H1 (cell line): ENCODE measurements at regions not wholly inside any gene's neighbourhood (a gene's known extent, or its start where the extent isn't known, plus 50 kb on each side); places are given as distances from the start of the nearest gene placed in this dataset.

Source experiments
- CTCF ChIA-PET: fragments of 300-600 bp; sonication (Branson Sonifier 250); formaldehyde crosslinking; loops from one replicate; lab custom pipeline; 2021; ENCODE audit not compliant: partially characterized antibody; lab: Charles Lee
- POLR2A ChIA-PET: fragments of 300-600 bp; sonication (Branson Sonifier 250); formaldehyde crosslinking; loops from one replicate; lab custom pipeline; 2021; ENCODE audit warnings: inconsistent platforms; ENCODE audit not compliant: partially characterized antibody; lab: Charles Lee
- DNase-seq, 2 experiments: peaks; one replicate each; pipeline versions ENCODE4 v3.0.0 to v3.0.0-alpha.2; 2010 to 2022; ENCODE audit warnings: low spot score in 2 of 2, low read depth in 1 of 2, mixed read lengths in 1 of 2
- FAIRE-seq: peaks from 2 replicates; lab custom pipeline; 2011; peaks lifted over from hg19 to GRCh38; lab: Jason Lieb, UNC
- H2AFZ ChIP-seq: 2 replicates; pipeline ENCODE4 v1.8.1; 2012; ENCODE audit warnings: low read length, inconsistent platforms
- H2AK5ac ChIP-seq: 2 replicates; pipeline ENCODE4 v1.6.1; 2013; ENCODE audit warnings: low read depth, low read length
- H2BK120ac ChIP-seq: replicated peaks from 2 replicates; pipeline ENCODE3; 2013; ENCODE audit warnings: low read depth, low read length, inconsistent platforms
- H2BK12ac ChIP-seq: 2 replicates; pipeline ENCODE4 v1.6.1; 2013; ENCODE audit warnings: low read depth, low read length
- H2BK15ac ChIP-seq: 2 replicates; pipeline ENCODE4 v1.6.1; 2013; ENCODE audit warnings: low read length
- H2BK20ac ChIP-seq: 2 replicates; pipeline ENCODE4 v1.6.1; 2013; ENCODE audit warnings: low read length
- H2BK5ac ChIP-seq: 2 replicates; pipeline ENCODE4 v1.6.1; 2013; ENCODE audit warnings: low read depth, low read length
- H3K14ac ChIP-seq: 2 replicates; pipeline ENCODE4 v1.6.1; 2013; ENCODE audit warnings: inconsistent platforms; ENCODE audit not compliant: insufficient read length
- H3K18ac ChIP-seq: 2 replicates; pipeline ENCODE4 v1.6.1; 2013; ENCODE audit warnings: low read length; ENCODE audit errors: extremely low read depth
- H3K23ac ChIP-seq: 2 replicates; pipeline ENCODE4 v1.6.1; 2013; ENCODE audit warnings: inconsistent platforms; ENCODE audit not compliant: insufficient read length
- H3K23me2 ChIP-seq: 2 replicates; pipeline ENCODE4 v1.6.1; 2013; ENCODE audit warnings: low read depth, low read length
- H3K27ac ChIP-seq: 2 replicates; pipeline ENCODE4 v1.6.1; 2011; ENCODE audit warnings: low read depth, low read length, inconsistent platforms
- H3K27me3 ChIP-seq, 4 experiments: replicated peaks in 1 of 4; 1 replicate in 1 of 4; 2 replicates in 3 of 4; pipeline versions ENCODE4 v1.6.1 to v1.8.1; 2011 to 2013; ENCODE audit warnings: low read length in 3 of 4, mild to moderate bottlenecking in 3 of 4, inconsistent platforms in 2 of 4, mixed read lengths in 2 of 4, moderate library complexity in 1 of 4; ENCODE audit not compliant: control insufficient read depth in 3 of 4, insufficient read depth in 3 of 4; ENCODE audit errors: extremely low read depth in 1 of 4
- H3K36me3 ChIP-seq, 4 experiments: 2 replicates each; pipeline versions ENCODE4 v1.6.1 to v1.8.1; 2011 to 2013; ENCODE audit warnings: mild to moderate bottlenecking in 4 of 4, low read length in 3 of 4, moderate library complexity in 2 of 4, control low read depth in 1 of 4, inconsistent platforms in 1 of 4; ENCODE audit not compliant: insufficient read depth in 4 of 4, control insufficient read depth in 2 of 4
- H3K4ac ChIP-seq: replicated peaks from 2 replicates; pipeline ENCODE3; 2013; ENCODE audit warnings: low read length, low read depth, mixed read lengths, inconsistent platforms; ENCODE audit not compliant: insufficient read length
- H3K4me1 ChIP-seq, 4 experiments: replicated peaks in 1 of 4; 1 replicate in 1 of 4; 2 replicates in 3 of 4; pipeline versions ENCODE4 v1.6.1 to v1.8.1; 2011 to 2013; ENCODE audit warnings: low read length in 3 of 4, inconsistent platforms in 2 of 4, mixed read lengths in 1 of 4; ENCODE audit not compliant: insufficient read depth in 4 of 4, control insufficient read depth in 3 of 4
- H3K4me2 ChIP-seq, 2 experiments: 2 replicates each; pipeline versions ENCODE4 v1.6.1 to v1.8.1; 2011 to 2013; ENCODE audit warnings: low read depth in 2 of 2, low read length in 2 of 2, control low read depth in 1 of 2, inconsistent platforms in 1 of 2, mild to moderate bottlenecking in 1 of 2; ENCODE audit not compliant: insufficient read depth in 1 of 2
- H3K4me3 ChIP-seq, 4 experiments: fragments of 200-600, 300-600 bp in 1 of 4; sonication (generic), shearing (Covaris generic), sonication (Bioruptor Twin) in 1 of 4; 2 replicates each; pipeline versions ENCODE4 v1.5.1 to v1.8.1; 2011 to 2016; ENCODE audit warnings: low read length in 4 of 4, low read depth in 3 of 4, control low read depth in 2 of 4, inconsistent platforms in 2 of 4, mild to moderate bottlenecking in 2 of 4, mixed read lengths in 1 of 4, moderate library complexity in 1 of 4; ENCODE audit not compliant: insufficient read depth in 2 of 4; ENCODE audit errors: extremely low read depth in 1 of 4
- H3K56ac ChIP-seq: replicated peaks from 2 replicates; pipeline ENCODE3; 2013; ENCODE audit warnings: low read depth, mild to moderate bottlenecking, mixed read lengths, low read length, inconsistent platforms; ENCODE audit not compliant: insufficient read length
- H3K79me1 ChIP-seq: 2 replicates; pipeline ENCODE4 v1.6.1; 2013; ENCODE audit warnings: low read depth, low read length, control low read depth
- H3K79me2 ChIP-seq, 2 experiments: 2 replicates each; pipeline versions ENCODE4 v1.6.1 to v1.8.1; 2012 to 2013; ENCODE audit warnings: low read length in 2 of 2, mild to moderate bottlenecking in 2 of 2, inconsistent platforms in 1 of 2; ENCODE audit not compliant: insufficient read depth in 2 of 2, control insufficient read depth in 1 of 2
- H3K9ac ChIP-seq, 4 experiments: replicated peaks in 1 of 4; 1 replicate in 1 of 4; 2 replicates in 3 of 4; pipeline versions ENCODE4 v1.6.1 to v1.8.1; 2011 to 2013; ENCODE audit warnings: low read depth in 3 of 4, low read length in 3 of 4, control low read depth in 2 of 4, mild to moderate bottlenecking in 2 of 4, moderate library complexity in 2 of 4, inconsistent platforms in 1 of 4; ENCODE audit errors: extremely low read depth in 1 of 4
- H3K9me3 ChIP-seq, 2 experiments: 2 replicates each; pipeline versions ENCODE4 v1.6.1 to v1.8.1; 2012 to 2013; ENCODE audit warnings: mild to moderate bottlenecking in 2 of 2, moderate library complexity in 2 of 2, control low read depth in 1 of 2, inconsistent platforms in 1 of 2, low read depth in 1 of 2, low read length in 1 of 2, mixed read lengths in 1 of 2; ENCODE audit not compliant: insufficient read depth in 2 of 2
- H4K20me1 ChIP-seq, 2 experiments: replicated peaks in 1 of 2; 2 replicates each; pipeline versions ENCODE3 to v1.8.1; 2011 to 2013; ENCODE audit warnings: inconsistent platforms in 2 of 2, low read length in 2 of 2, mild to moderate bottlenecking in 1 of 2; ENCODE audit not compliant: insufficient read depth in 2 of 2, control insufficient read depth in 1 of 2
- H4K5ac ChIP-seq: 2 replicates; pipeline ENCODE4 v1.6.1; 2013; ENCODE audit warnings: low read length, low read depth, mixed read lengths, inconsistent platforms; ENCODE audit not compliant: insufficient read length
- H4K8ac ChIP-seq: 2 replicates; pipeline ENCODE4 v1.8.0; 2013; ENCODE audit warnings: mild to moderate bottlenecking, moderate library complexity, low read length, inconsistent platforms; ENCODE audit not compliant: insufficient read depth; ENCODE audit errors: extremely low read depth
- H4K91ac ChIP-seq: replicated peaks from 2 replicates; pipeline ENCODE3; 2013; ENCODE audit warnings: low read length, mixed read lengths, inconsistent platforms; ENCODE audit not compliant: insufficient read length
- CEBPB ChIP-seq: IDR thresholded peaks from 2 replicates; pipeline ENCODE4 v1.6.1; 2012; ENCODE audit warnings: low read depth, low read length
- JUN ChIP-seq: IDR thresholded peaks from 2 replicates; pipeline ENCODE4 v1.6.1; 2011; ENCODE audit warnings: low read depth, mild to moderate bottlenecking, improper control_type of control experiment, low read length
- JUND ChIP-seq: IDR thresholded peaks from 2 replicates; pipeline ENCODE4 v1.6.1; 2011; ENCODE audit warnings: mild to moderate bottlenecking, improper control_type of control experiment, low read length
- KDM4A ChIP-seq: IDR thresholded peaks from one replicate; pipeline ENCODE4 v1.7.1; 2012; ENCODE audit warnings: low read depth, mild to moderate bottlenecking, moderate library complexity, low read length, inconsistent platforms; ENCODE audit not compliant: severe bottlenecking
- SP4 ChIP-seq: IDR thresholded peaks from 2 replicates; pipeline ENCODE4 v1.6.1; 2012; ENCODE audit warnings: low read length, inconsistent platforms
- WGBS, 2 experiments: shearing (Covaris generic) in 1 of 2; methylation state at CpG; one replicate each; pipeline versions ENCODE4 v1.1.6 to v1.1.7; 2013 to 2015; ENCODE audit warnings: low lambda C conversion rate in 2 of 2, mixed read lengths in 2 of 2, inconsistent platforms in 1 of 2, low coverage in 1 of 2, missing lambda C conversion rate in 1 of 2; ENCODE audit not compliant: insufficient replicate concordance in 2 of 2, insufficient coverage in 1 of 2, insufficient read length in 1 of 2; ENCODE audit errors: extremely low coverage in 1 of 2, missing lambda C conversion rate in 1 of 2; 5-methylcytosine and 5-hydroxymethylcytosine counted together
- TF ChIP-seq, protein P1 (sequence below): IDR thresholded peaks from 2 replicates; pipeline ENCODE4 v1.6.1; 2012; ENCODE audit warnings: low read length, inconsistent platforms

DNA sequence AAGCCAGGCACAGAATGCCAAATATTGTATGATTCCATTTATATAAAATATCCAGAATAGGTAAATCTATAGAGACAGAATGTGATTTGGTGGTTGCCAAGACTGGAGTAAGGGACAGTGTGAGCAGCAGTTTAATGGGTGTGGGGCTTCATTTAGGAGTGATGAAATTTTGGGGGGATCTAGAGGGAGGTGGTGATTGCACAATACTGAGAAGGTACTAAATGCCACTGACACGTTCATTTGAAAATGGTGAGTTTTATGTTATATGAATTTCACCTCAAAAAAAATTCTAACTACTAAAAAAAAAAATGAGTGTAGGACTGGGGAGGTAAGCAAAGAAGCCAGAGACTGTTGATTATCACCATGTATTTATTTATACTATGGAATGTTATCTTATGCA, 974.5 kb upstream of the ZEB2 start:
- Histone ChIP-seq H3K56ac (no peak overlapping the region), H4K8ac (no peak overlapping the region), H3K23me2 (no peaks in the 10 kb centered on the region), H3K4me2 (no peak overlapping the region), H3K9me3 (no peaks in the 10 kb centered on the region), H3K4me1 (no peaks in the 10 kb centered on the region), H2BK20ac (no peak overlapping the region), H3K23ac (no peak overlapping the region), H2BK12ac (no peak overlapping the region), H3K18ac (no peak overlapping the region), H2AFZ (no peak overlapping the region), H4K91ac (no peak overlapping the region), H3K27me3 (no peaks in the 10 kb centered on the region), H4K5ac (no peak overlapping the region), H2AK5ac (no peak overlapping the region), H3K79me1 (no peaks in the 10 kb centered on the region), H2BK5ac (no peak overlapping the region), H3K4ac (no peak overlapping the region), H3K79me2 (no peaks in the 10 kb centered on the region), H3K9ac (no peak overlapping the region), H2BK15ac (no peak overlapping the region), H3K27ac (no peak overlapping the region), H3K14ac (no peak overlapping the region), H2BK120ac (no peak overlapping the region), H3K36me3 (no peaks in the 10 kb centered on the region), H3K4me3 (no peak overlapping the region), H4K20me1 (no peaks in the 10 kb centered on the region)
- TF ChIP-seq KDM4A: no peak
- no peak for TF ChIP-seq SP4
- no peak for TF ChIP-seq JUND
- TF ChIP-seq JUN: no peak
- TF ChIP-seq CEBPB: peak; percentile 73; the same call in 1 of the 2 replicates
- TF ChIP-seq, protein P1, sequence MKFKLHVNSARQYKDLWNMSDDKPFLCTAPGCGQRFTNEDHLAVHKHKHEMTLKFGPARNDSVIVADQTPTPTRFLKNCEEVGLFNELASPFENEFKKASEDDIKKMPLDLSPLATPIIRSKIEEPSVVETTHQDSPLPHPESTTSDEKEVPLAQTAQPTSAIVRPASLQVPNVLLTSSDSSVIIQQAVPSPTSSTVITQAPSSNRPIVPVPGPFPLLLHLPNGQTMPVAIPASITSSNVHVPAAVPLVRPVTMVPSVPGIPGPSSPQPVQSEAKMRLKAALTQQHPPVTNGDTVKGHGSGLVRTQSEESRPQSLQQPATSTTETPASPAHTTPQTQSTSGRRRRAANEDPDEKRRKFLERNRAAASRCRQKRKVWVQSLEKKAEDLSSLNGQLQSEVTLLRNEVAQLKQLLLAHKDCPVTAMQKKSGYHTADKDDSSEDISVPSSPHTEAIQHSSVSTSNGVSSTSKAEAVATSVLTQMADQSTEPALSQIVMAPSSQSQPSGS: no peak
- FAIRE-seq (no peak), DNase-seq (no peak)
- ChIA-PET CTCF (no interaction called here), POLR2A (no interaction called here)
- 88% methylated on average over 1 of the region's 1 CpG; no CpG with 5 or more reads in 1 of the 2 experiments for WGBS, 2 experiments
